GM21390 (cell line): ENCODE measurements at regions not wholly inside any gene's neighbourhood (a gene's known extent, or its start where the extent isn't known, plus 50 kb on each side); places are given as distances from the start of the nearest gene placed in this dataset.

Experiments
- ATAC-seq: cut with Tn5 transposase; IDR thresholded peaks from one replicate; pipeline ENCODE4 v1.9.1; 2021; ENCODE audit not compliant: unreplicated experiment

DNA sequence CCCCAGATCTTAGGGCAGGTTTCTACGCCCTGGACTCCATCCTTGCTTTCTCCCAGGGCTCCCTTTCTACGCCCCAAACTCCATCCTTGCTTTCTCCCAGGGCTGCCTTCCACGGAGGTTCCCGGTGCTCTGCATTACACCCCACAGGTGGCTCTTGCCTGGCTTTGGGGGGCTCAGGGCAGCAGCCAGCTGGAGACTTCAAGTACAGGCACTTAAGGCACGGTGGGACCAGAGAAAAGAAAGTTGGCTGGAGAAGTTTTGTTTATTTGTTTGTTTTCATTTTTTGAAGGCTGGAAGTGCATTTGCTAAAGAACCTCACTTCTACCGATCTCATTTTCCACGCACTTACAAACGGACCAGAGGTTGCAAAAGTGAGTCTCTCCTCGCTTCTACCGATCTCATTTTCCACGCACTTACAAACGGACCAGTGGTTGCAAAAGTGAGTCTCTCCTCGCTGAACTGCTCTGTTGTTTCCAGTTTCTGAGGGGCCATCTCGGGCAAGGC is 103.8 kb upstream of the MED13L start:
- ATAC-seq: no peak

DNA sequence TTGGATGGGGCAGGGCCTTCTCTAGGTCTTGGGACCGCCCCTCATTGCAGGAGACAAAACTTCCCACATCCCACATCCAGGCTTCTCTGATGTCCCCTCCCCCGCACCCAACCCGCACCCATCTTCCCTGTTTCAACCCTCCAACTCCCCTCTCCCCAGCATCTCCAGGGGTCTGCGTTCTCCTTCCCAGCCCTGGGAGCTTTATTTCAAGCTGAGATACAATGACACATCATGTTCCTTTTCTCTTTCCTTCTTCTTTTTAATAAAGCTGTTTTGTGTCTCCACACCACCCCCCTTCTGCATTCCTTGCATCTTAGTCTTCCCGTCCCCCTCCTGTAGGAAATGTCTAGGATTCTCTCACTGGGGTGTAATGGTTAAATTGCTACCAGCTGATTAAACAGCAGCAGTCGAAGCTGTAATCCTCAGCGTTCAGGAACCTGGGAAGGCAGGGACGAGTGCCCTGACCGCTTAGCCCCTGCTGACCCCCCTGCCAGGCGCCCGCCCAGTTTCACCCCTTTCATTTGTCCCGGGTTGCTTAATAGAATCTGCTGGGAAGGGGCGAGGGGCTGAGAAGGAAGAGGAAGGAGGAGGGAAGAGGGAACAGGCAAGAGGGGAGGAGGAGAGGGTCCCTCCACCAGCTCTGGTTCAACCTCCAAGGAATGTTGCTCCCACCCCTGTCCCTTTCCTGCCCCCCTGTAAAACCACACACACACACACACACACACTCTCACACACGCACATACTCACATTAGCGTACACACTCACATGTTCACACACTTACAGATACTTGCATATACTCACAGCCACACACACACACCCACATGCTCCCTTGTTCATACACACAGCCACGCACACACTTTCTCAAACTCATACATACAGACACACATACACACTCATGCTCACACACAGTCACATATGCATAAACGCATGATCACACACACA is 104.5 kb upstream of the MED13L start:
- no peak for ATAC-seq

DNA sequence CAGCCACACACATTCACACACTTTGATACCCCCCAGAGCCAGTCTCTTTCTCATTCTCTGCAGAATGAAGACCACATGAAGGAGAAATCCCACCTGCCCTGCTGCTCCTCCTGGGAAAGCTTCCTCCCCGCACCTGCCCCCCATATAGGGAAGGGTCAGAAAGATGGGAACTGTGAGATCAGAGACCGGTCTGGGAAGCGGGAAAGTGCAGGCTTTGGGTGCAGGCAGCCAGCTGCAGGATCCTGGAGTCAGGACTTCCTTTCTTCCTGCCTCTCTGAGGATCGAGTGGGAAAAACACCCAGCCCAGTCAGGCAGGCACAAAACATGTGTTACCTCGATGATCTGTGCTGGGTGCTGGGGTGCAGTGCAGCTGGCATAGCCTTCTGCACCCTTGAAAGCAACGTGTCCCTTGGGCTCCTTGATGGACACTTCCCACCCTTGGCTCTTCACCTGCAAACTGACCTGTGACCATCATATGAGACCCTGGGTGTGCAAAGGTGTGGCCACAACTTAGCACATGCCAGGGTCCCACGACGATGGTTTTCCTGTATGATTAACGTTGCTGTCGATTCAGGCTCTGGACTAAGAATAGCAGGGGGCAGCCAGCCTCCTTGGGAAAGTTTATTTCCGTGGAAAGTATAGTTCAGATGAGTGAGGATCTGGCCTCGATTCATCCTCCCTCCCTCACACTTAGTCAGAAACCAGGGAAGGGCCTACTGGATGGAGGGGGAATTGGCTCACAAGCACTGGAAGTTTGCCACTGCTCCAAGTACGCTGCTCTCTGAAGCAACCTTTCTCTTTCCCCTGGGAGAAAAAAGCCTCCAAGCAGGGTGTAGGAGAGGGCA is 105.4 kb upstream of the MED13L start:
- no peak for ATAC-seq

DNA sequence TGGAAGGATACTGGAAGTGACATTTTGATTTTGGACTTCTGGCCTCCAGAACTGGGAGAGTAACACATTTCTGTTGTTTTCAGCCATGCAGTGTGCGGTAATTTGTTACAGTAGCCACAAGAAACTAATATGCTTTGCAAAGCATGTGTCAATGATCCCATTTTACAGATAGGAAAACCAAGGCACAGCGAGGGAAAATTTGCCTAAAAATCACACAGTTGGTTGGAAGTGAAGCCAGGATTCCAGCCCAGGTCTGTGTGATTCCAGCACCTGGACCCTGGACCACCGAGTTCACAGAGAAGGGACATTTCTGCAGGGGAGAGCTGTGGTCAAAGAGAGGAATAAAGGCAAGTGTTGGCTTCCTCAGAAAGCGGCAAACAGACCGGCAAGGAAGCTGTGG is 106.7 kb upstream of the MED13L start:
- no peak for ATAC-seq

DNA sequence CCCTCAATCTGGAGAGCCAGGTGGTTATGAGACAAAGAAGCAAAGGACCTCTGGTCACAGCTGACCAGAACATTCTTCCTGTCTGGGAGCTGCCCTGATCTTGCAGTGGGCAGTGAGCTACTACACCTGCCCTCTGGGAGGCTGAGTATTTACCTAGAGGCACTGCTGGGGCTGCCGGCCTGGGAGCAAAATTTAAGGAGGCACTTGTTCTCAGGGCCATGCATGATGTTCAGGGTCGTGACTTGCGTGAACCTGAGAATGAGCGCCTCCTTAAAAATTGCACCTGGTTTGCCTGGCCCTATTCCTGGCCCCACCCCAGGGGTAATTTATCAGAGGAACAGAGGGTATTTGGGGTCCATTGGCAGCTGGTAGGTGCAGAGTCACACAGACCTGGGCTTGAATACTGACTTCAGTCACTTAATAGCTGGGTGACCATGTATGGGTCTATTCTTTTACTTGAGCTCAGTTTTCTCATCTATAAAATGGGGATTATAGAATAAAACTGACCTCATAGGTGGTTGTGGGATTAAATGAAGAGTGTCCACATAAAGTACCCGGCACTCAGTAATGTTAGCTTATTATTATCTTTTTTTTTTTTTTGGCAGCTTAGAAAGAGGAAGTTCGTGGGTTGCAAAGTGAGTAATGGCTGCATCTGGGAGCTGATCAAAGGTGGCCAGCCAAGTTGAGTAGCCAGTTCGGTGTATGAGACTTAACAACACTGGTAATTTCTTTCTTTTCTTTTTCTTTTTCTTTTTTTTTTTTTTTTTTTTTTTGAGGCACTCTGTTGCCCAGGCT is 107.4 kb upstream of the MED13L start:
- ATAC-seq: no peak

DNA sequence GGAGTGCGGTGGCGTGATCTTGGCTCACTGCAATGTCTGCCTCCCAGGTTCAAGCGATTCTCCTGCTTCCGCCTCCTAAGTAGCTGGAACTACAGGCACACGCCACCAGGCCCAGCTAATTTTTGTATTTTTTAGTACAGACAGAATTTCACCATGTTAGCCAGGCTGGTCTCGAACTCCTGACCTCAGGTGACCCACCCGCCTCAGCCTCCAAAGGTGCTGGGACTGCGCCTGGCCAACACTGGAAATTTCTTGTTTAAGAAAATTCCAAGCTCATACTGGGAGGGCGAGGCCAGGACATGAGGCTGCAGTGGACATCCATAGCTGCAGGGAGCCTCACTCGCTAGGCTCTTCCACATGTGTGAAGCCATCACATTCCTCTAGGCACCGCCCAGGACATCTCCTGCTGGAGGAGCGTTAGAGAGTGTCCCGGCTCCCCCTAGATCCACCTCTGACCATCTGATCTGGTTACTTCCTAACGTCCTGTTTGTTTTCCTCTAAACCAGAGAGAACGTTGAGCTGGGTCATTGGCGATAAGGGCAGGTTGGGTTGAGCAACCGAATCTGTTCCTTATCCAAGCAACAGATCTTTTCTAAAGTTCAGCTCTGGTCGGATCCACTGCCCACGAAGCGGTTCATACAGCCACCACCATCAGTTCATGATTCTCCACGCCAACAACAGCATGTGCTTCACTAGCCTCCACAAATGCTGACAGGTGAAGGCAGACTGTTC is 108.2 kb upstream of the MED13L start:
- ATAC-seq: no peak

DNA sequence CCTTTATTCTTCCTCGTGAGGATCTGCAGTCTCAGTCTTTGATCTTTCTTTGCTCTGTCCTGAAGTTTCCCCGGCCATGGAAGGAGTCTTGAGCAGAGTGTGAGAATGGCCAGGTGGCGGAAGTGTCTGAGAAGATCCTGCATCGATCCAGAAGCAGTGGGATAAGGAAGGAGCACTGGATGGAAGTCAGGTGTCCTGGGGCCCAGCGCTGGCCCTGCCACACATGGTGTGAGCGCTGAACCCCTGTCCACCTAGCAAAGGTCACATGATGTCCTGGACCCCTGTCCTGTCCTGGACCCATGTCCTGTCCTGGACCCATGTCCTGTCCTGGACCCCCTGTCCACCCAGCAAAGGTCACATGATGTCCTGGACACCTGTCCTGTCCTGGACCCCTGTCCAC is 111.8 kb upstream of the MED13L start:
- ATAC-seq: no peak

DNA sequence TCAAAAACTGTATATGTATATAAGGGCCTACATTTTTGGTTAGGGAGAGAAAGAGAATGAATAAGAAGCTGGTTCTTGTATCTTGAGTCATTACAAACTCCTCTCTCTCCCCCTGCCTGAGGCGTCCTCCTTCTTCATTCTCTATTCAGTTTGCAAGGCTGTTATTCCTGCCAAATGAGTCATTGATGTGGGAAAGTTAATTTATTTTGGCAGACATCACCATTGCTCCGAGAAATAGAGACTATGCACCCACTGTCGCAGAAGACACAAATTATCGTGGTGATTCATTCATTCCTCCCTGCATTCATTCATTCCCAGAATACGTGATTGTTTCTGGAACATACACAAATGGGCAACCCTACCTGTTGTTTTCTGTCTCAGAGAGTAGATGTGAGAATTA is 112.5 kb upstream of the MED13L start:
- ATAC-seq: no peak

DNA sequence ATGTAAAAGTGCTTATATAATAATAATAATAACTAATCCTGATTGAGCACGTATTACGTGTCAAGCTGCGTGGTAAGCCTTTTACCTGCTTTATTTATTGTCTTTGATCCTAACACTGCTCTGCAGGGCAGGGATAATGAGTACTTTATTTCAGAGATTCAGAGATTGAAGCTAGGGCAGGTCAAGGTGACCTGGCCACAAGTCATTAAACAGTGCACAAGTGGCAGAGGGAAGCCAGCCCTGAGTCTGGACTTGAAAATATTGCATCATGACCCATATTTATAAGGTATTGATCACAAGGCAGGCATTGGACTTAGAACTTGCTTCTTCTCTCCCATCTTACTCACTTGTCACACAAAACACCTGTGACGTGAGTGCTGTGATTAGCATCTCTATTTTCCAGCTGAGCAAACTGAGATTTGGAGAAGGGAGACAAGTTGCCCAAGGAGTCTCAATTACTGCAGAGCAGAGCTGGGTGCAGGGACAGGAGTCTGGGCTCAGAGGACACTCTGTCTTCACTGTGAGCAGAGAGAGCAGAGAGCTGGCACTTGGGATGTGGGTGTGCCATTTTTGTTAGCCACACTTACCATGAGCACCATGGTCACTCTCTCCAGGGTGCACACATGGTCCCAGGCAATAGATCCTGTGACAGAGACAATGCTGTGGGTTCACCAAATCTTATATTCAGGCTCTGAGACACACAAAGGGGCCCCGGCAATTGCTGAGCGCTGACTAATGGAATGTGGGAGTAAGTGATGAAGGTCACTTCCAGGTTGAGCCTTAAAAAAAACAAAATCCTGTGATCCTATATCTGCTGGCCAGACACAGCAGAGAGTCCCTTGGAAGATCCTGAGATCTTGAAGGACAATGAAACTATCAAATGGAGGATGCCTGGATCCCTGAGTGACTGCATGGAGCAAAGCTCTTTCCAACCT is 113.2 kb upstream of the MED13L start:
- ATAC-seq: no peak

DNA sequence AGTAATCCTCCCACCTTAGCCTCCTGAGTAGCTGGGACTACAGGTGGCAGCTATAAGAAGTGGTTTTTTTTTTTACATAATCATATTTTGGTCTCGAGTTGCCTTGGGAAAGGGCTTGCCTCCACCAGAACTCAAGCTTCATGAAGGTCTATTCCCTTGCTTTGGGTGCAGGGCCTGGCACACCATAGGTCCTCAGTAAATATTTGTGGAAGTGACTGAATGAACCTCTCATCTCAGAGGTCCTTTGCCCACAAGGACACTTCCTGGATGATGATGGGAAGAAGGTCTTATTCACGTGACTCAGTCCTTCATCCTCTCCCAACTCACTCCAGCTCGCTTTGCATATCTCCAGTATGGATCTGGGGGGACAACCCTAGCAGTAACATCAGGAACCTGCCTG is 114.0 kb upstream of the MED13L start:
- ATAC-seq: no peak

DNA sequence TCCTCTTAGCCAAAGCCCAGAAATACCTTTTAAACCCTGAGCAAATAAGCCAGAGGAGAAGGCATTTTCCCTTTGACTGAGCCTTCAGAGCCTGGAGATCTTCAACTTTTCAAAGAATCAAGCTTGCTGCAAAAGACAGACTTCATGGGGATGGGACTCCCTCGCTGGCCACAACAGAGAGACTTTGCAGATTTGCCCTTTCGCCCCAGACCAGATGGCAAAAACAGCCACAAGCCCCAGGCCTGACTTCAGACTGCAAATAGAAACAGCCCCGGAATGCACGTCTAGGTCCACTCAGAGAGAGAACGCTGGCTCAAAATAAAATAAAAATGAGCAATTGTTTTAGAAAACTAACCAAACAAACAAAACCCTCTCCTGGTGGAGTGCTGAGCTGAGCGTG is 114.6 kb upstream of the MED13L start:
- ATAC-seq: no peak

DNA sequence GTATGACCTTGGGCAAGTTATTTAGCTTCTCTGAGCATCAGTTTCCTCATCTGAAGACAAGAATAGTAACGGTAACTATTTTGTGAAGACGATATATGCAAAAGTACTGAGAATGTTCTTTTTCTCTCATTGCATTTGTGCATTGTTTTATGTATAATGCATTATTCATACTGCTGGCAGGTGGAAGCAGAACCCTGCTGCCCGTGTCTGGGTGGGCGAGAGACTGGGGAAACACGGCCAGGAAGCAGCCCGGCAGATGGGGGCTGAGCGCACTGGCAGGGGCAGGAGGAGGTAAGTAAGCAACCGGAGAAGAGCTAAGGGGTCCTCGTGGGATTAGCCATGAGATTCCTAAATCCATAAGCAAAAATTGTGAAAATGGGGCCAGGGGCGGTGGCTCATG is 115.8 kb upstream of the MED13L start:
- ATAC-seq: no peak

DNA sequence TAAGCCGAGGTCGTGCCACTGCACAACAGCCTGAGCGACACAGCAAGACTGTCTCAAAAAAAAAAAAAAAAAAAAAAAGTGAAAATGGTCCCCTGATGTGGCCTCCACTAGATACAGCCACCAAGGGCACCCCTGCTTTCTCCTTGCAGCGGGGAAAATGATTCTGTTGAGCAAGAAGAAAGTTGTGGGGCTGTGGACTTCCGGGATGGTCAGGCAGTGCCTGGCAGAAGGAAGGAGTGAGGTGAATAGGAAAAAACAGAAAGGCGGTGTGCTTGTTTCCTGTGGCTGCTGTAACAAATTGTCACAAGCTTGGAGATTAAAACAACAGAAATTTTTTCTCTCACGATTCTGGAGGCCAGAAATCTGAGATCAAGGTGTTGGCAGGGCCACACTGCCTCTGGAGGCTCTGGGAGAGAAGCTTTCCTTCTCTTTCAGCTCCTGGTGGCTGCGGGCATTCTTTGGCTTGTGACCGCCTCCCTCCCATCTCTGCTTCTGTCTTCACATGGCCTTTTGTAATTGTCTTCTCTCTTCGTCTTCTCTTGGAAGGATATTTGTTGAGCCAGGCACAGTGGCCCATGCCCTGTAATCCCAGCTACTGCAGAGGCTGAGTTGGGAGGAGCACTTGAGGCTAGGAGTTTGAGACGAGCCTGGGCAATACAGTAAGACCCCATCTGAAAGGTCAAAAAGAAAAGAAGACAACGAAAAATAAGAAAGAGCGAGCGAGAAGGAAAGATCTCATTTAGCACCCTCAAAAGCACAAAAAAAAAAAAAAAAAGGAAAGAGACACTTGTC is 116.6 kb upstream of the MED13L start:
- ATAC-seq: no peak

DNA sequence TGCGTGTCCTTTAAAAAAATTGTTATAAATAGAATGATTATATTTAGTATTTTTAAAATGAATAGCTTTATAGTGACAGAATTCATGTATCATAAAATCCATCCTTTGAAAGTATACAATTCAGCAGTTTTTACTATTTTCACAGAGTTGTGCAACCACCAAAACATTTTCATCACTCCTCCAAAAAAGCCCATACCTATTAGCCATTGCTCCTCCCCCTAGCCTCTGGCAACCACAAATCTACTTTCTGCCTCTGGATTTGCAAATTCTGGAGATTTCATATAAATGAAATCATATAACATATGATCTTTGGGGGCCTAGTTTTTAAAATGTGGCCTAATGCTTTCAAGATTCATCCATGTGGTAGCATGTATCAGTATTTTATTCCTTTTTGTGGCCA is 117.9 kb upstream of the MED13L start:
- no peak for ATAC-seq

DNA sequence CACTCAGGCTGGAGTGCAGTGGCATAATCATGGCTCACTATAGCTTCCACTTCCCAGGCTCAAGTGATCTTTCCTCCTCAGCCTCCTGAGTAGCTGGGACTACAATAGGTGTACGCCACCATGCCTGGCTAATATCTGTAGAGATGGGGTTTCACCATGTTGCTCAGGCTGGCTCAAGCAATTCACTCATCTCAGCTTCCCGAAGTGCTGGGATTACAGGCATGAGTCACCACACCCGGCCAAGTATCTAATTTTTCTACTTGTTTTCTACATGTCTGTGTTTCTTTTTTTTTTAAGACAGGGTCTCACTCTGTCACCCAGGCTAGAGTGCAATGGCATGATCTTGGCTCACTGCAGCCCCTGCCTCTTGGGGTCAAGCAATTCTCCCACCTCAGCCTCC is 119.7 kb upstream of the MED13L start:
- no peak for ATAC-seq

DNA sequence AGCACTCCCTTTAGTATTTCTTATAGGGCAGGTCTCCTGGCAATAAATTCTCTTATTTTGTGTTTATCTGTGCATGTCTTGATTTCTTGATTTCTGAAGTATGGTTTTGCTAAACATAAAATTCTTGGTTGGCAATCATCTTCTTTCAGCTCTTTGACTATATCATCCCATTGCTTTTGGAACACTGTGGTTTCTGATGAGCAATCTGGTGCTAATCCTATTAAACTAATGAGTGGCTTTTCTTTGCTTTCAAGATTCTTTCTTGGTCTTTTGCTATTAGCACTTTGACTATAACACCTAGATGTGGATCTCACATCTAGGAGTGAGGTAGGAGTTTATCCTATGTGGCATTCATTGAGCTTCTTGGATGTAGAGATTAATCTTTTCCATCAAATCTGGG is 120.7 kb upstream of the MED13L start:
- ATAC-seq: no peak

DNA sequence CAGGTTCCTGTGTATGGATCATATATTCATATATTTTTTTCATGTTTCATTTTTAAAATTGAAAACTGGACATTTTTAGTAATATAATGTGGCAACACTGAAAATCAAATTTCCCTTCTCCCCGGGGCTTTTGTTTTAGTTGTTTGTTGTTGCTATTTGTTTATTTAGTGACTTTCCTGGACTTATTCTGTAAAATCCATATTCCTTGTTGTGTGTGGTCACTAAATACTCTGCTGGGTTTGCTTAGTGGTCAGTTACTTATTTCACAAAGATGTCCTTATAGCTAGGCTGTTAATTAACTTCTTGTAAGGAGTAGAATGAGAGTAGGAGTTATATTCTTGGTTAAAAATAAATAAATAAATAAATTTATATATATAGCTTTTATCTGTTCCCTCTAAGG is 121.6 kb upstream of the MED13L start:
- ATAC-seq: no peak

DNA sequence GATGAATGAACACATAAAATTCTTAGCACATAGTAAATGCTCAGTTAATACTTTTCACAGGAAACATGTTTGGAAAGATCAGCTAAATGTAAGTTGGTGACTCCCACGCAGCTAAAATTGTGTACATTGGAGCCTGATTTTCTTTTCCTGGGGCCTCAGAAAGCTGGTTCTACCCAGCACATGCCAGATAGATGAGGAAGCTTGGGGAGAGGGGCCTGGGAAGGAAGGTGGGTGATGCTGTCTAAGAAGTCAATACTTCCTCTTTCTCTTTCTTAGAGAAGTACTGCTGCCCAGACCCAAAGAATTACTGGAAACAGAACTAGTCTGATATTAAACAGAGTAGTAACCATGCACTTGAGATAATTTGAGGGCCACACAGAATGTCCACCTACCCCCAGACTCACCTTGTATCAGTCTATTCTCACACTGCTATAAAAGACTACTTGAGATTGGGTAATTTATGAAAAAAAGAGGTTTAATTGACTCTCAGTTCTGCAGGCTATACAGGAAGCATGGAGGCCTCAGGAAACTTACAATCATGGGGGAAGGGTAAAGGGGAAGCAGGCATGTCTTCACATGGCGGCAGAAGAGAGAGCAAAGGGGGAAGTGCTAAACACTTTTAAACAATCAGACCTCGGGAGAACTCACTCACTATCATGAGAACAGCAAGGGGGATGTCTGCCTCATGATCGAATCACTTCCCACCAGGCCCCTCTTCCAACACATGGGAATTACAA is 123.3 kb upstream of the MED13L start:
- no peak for ATAC-seq
